ENCODE measurements at regions not wholly inside any gene's neighbourhood (a gene's known extent, or its start where the extent isn't known, plus 50 kb on each side); places are given as distances from the start of the nearest gene placed in this dataset.
"Not testable (repeated sequence)": the region's sequence is repeated elsewhere in the genome, so short reads cannot be mapped to it uniquely, and the experiment has no call there.

DNA sequence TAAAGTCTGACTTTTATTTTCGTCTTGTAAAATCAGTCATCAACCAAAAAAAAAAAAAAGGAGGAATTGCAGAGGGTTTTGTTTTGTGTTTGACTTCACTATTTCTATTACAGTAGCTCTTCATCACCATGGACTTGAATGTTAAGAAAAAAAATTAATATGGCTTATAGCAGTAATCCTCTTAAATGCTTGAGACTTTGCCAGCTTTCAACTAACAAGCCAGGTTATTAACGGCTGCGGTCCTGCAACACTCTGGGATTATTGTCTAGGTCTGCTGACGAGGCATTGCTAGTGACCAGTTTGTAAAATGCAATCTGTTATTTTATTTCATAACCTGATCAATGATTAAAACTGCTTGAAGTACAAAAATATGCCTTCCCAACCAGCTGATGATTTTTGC, 647.2 kb upstream of the KLHL1 start:
- DNase-seq = no peak

DNA sequence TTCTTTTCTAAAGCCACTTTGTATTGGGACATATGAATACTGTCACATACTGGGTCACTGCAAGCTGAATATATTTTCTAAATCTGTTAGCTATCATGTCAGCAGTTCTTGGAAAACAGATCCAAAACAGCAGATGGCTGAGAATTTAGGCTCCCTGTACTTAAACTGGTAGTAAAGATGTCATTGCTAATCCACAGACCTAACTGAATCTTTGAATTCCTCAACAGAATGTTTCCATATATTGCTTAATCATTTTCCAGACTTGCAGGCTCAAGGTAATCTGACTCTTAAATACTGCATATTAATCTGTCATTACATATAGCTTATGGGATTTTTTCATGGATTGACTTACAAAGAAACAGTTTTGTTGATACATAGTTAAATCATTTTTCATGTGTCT, 639.0 kb upstream of the KLHL1 start:
- no peak for DNase-seq

DNA sequence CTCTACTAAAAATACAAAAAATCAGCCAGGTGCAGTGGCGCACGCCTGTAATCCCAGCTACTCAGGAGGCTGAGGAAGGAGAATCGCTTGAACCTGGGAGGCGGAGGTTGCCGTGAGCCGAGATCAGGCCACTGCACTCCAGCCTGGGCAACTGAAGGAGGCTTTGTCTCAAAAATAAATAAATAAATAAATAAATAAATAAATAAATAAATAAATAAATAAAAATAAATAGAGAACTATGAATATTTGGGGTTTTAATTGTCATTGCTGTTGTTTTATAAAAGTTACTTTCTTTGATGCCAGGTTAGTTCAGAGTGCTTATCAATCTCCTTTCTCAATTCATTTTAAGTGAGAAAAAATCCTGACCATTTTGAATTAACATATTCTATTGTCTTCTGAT, 638.2 kb upstream of the KLHL1 start:
- not testable (repeated sequence) for DNase-seq

DNA sequence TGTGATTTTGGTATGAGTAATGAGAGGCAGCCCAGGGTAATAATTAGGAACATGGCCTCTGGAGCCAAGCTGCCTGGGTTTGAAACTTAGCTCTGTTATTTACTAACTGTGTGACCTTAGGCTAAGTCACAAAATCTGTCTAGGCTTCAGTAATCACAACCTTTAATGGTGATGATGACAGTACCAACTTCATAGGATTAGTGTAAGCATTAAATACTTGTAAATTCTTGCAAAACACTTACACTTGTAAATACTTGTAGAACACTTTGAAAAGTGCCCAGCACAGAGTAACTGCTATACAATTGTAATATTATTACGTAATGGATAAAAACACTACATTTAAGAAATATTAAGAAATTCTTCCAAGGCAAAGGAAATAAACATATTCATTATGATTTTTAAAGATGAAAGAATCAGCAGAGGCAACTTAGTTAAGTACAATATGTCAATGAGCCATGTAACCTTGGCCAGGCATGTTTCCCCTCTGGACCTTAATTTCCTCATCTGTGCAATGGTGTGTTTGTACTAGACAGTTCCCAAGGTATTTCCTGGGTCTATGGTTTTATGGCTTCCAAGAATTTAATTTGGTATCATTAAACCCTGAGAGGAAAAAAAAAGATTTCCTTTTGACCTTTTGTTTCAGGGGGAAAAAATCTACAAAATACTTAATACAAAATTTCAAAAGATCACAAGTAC, 628.5 kb upstream of the KLHL1 start:
- DNase-seq = no peak

DNA sequence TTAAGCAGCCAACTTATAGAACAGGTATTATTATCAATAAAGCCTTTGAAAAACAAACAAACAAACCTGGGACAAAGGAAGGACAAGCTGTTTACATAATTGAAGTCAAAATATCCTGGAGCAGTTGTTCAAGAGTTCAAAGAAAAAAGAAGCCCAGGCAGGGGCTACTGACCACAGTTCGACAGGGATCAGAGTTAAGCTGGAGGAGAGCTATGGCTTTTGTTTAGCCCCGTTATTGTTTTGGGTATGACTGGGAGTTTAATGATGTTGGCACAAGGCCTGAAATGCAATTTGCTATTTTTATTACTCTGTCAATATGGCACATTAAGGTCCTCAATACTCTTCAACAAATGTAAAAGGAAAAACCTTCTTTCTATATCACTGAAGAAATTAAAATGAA, 624.4 kb upstream of the KLHL1 start:
- DNase-seq = no peak

DNA sequence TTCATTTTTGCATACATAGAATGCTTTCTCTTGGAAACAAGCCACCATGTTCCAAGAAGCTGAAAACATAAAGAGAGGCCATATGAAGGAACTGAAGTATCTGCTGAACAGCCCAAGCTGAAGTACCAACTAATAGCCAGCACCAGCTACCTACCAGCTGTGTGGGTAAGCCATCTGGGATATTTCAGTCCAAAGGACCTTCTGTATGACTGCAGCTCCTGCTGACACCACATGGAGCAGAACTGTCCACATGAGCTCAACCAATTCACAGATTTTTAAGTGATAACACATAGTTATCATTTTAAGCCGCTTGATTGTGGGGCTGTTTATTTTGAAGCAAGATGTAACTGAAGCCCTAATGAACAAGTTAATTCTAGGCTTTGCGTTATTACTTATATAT, 621.1 kb upstream of the KLHL1 start:
- DNase-seq = no peak

DNA sequence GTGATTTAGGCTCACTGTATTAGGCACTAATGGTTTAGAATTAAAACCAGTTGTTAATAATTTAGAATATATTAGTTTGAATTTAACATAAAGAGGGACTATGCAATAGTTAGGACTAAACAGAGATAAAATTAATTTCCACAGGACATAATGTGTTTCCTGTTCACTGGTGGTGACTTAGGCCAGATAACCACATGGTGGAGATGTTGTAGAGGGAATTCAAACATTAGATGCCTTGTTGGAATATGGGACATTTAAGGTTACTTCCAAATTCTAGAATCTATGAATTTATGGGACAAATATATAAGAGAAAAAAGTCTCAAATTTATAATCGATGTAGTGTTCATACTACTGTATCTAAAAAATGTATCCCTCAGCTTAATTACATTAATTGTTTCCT, 615.5 kb upstream of the KLHL1 start:
- no peak for DNase-seq

DNA sequence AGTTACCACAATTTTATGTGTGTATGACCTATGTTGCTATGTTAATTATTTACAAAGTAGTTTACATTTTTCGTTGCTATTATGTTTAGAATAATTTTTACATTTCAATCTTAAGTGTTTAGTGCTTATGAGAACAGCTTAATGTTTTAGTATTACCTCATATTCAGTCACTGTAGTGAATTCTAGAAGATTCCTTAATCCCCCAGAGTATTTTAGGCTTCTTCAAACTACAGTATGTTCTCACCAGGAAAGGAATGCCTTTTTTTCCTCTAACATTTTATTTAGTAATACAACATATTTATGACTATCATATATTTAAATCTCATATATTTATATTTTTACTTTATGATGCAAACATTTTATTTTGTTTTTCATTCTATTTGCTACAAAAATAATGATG, 612.1 kb upstream of the KLHL1 start:
- DNase-seq = no peak

DNA sequence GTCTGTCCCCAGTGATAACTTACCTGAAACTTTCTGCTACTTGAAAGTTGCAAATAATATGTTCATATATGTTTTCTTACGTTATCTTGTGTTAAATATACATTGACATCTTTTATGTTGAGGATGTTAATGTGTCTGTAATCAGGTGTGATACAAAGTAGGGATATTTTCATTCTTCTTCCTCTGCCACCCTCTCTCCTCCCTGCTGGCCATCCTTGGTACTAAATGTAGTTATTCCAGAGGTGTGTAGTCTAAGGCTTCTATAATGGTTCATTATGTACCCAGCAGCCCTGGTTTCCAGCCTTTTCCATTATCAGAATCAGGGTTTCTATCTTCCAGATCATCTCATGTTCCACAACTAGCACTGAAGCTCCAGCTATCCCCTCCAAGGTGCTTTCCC, 606.7 kb upstream of the KLHL1 start:
- no peak for DNase-seq

DNA sequence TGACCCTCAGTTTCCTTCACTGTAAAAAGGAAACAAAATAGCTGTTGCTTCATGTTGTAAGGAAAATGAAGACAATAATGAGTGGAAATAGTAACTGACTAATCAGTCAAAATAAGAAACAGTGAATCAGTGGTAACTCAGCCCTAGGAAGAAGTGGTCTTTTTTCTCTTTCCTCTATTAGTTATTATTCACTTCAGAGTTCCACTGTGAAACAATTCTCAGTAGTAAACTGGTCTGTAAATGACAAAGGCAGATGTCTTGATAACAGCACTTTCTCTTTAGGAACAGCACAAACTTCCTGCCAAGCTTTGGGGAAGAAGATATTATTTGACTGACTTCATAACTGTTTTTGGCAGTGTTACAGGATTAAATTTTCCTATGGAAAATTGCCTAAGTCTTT, 600.5 kb upstream of the KLHL1 start:
- no peak for DNase-seq

DNA sequence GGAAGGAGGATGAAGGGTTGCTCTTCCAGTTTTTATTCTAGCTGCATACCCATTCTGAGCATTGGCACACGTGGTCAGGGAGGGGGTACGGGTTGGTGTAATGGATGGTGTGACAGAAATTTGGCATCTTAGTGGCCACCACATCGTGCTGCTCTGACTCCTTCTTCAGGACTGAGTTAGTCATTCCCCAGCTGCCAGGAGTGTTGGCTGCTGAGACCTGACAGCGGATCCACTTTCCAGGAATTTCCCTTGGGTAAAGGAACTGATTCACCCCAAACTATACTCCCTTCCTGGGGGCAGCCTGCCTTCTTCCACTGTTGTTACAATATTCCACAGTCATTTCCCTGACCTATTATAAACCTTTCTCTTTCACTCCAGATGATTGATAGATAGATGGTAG, 595.5 kb upstream of the KLHL1 start:
- no peak for DNase-seq

DNA sequence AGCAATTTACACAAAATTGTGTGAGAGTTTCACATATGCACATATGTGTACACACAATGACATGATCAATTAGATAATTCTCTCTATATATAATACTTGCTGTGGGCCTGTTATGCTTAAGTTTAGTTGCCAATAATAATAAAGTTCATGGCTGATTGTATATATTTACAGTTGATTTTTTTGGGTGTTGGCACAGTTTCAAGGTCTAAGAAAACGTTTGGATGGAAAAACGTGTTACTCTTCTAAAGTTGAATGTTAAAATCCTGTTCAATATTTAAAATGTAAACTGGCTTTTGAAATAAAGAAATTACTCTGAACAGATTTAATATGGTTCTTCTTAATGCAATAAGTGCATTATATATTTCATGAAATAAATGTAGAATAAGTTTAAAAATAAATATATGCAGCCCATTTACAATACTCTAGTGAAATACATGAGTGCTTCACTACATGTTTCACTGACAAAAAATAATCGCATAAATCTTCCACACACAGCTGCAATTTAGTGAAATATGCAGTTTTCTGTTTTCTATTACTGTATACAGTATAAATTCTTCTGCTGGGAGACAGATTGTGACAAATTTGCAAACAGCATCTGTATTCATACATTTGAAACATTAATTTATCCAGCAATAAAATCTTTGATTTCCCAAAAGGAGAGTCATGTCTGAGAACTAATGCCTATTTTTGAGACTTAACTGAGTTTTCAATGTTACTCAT, 586.9 kb upstream of the KLHL1 start:
- no peak for DNase-seq

DNA sequence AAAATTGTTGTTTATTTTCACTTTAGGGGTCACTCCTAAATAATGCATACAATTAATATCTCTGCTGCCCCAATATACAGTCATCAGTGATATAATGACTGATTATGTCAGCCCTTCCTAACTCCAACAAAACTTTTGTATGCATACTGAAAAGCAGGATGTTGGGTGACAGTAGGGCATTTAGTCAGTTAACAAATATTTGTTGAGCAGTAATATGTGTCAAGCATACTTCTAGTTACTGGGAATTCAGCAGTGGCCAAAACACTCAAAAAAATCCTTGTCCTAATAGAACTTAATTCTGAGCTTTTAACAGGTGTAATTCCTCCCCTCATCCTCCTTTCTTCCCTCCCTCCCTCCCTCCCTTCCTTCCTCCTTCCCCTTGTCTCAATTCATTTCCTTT, 560.7 kb upstream of the KLHL1 start:
- no peak for DNase-seq

DNA sequence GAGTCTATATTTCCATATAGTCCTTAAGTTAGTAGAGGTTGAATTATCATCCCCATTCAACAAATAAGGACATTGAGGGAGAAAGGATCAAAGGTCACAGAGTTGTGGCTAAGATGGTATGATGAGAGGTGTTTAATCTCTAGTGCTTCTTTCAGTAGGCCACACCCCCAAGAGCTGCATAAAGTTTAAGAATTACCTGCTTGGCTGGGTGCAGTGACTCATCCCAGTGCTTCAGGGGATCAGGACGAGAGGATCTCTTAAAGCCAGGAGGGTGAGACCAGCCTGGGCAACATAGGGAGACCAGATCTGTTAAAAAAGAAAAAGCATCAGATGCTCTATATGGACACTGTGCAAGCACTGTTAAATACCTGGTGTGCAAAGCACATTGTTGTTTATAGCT, 560.0 kb upstream of the KLHL1 start:
- no peak for DNase-seq

DNA sequence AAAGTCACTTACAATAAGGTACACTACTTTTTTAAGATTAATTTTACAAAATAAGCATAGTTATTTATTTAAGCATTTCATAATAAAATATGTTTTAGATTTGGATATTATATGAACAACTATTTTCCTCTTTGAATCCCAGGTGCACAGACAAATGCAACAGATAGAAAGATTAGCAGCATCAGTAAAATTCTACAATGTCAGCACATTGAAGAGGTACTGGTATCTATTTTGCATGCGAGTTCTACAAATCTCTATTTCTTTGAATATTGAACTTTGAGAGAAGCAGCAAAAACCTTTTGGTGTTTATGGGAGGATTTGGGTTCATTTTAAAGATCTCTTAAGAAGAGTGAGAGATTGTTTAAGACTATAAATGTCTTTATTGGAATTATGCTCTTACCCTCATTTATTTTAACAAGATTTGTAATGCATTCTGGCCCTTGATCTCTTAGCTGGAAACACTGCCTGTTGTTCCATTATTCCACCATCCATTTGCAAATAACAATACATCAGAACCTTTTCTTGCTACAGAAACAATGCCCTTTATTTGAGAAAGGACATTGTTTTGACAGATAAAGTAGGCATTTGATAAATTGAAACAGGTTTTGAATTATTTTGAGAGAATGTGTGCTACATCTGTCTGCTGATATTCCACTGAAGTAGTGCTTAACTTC, 558.8 kb upstream of the KLHL1 start:
- DNase-seq = no peak

DNA sequence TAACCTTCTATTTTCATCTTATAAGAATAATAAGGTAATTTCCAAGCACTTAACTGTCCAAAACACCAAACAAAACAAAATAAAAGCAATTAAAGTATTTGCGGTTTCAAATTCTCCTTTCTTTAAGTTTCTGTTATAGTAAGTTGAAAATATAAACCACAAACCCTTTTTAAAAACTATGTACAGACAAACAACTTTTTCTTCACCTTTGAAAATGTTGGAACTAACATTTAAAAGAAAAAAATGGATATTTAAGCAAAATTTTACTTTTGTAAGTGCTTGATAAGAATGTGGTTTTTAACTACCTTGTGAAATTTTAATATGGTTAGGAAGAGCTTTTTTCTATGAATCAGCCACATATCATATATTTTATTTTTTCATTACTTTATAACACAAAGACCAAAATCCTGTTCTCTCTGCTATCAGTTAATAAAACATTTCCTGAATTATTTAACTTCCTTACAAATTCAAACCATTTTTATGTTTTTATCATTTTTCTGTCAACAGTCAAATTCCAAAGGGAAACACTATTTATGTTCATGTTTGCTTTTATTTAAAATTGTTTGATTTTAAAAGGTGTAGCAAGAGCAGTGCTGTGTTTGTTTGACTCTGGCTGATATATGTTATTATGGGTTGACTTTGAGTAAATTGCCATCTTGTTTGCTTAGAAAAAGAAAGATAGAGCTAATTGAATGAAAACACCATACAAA, 554.1 kb upstream of the KLHL1 start:
- DNase-seq = no peak

DNA sequence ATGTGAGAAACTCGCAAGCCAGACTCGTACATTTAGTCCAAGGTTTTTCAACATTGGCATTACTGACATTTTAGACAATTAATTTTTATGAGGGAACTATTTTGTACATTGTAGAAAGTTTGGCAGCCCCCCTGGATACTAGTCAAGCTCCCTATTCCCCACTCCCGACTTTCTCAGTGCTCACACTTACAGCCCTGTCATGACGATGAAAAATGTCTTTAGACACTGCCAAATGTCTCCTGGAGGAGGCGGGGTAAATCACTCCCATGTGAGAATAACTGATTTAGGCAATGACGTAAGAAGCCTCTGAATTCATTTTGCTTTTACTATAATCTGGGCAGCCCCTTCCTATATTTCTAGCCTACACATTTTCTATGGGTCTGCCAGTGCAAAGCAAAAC, 535.8 kb upstream of the KLHL1 start:
- no peak for DNase-seq

DNA sequence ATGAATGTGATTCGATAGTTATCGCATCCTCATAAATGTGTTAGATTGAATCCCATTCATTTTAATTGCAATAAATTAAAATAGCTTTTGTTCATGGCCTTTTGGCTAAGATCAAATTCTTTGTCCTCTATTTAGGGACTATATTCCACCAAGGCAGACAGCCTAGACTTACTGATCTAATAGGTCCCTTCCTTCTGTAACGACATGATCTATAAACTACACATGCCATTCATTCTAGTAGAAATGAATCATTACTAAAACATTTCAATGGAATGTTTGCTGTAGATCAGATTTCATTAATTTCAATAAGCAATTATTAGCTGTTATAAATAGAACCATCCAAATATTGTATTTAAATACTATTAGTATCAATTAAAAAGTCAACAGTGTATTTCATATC, 526.6 kb upstream of the KLHL1 start:
- no peak for DNase-seq

DNA sequence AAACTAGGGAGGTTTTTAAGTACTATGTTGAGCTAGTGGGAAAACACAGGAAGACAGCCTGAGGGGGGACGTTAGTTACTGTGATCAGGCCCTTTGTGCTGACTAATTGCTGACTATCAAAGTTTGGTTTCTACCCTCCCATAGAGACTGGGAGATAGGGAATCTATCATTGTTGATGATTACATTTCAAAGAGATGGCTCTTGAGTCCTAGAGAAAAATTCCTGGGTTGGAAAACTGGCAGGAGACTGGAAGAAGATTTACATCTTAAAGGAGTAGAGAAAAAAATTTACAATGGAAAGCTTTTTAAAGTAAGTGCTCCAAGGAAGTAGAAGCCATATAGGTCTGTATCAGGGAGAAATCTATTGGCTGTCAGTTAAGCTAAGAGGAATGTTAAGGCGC, 522.0 kb upstream of the KLHL1 start:
- no peak for DNase-seq

DNA sequence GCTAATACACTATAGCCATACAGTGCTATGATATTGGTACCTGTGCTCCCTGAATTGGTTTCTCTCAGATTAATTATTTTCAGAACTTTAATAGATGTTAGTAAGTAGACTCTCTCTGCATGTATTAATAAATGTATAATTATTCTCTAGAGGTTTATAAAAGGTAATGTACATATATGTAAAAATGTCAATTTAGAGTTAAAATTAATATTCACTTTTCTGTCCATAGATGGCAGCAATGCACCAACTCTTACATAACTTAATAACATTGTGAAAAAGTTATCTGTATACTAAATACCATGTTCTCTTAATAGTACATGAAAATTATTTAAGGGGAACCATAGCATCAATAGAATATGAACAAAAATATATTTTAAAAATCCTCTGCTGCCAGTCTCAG, 515.0 kb upstream of the KLHL1 start:
- no peak for DNase-seq

DNA sequence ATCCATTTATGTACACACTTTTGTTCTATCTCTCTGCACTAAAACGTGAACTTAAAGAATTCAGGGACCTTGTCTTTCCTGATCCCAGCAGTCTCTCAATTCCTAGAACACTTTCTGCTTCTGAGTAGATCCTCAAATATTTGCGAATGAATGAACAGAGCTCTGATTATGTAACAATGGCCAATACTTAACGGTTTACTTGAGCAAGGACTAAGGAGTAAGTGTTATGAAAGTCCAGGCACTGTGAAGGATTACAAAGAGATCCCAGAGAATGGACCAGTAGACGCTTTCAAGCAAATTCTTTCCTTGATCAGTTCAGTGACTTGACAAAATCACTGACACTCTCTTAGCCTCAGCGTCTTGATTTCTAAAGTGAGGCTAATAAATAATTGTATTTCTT, 514.5 kb upstream of the KLHL1 start:
- DNase-seq = no peak

DNA sequence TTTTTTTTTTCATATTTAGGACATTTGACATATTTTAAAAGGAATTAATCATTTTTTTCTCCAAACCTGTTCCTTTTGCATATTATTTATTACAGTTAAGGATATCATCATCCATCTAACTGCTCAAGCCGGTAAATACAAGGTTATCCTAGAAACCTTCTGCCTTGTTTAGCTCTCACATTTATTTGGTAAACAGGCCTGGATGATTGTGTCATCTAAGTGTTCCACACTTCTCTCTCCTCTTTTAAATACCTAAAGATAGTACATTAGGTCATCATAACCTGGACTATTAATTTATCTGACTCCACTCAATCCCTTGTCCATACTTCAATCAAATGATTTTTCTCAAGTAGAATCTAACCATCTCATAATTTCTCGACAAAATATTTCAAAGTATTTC, 511.7 kb upstream of the KLHL1 start:
- DNase-seq = no peak

DNA sequence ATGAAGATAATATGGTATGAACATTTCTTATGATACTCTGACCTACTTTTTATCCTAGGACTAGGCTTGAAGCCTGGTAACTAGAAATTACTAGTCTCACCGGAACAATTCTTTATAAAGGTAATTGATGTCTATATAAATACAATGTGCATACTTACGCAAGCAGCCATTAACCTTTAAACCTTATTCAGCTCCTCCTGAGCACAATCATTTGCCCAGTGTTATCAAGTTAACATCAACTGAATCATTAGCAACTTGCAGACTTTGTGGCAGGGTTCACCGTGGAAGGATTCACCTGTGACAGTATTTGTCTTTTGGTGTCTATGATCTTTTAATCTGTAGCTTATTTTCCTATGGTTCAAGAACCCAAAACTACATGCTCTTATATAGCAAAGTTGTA, 508.6 kb upstream of the KLHL1 start:
- no peak for DNase-seq

DNA sequence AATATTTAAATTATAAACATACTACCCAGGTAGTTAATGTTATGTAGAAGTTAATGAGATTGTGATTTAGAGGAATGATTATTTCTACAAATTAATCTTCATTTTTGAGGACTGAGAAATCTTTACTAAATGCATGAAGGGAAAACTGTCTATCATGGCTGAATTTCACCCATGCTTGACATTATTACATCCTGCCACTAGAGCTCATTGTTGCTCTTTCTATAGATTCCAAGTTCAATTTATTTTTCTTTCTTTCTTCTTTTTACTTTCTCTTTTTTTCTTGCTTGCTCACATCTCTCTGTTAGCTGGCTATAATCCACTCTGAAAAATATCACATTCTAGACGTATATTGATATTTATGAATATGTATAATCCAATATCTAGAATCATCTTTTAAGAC, 505.0 kb upstream of the KLHL1 start:
- DNase-seq = no peak
